ENCODE measurements at regions not wholly inside any gene's neighbourhood (a gene's known extent, or its start where the extent isn't known, plus 50 kb on each side); places are given as distances from the start of the nearest gene placed in this dataset.

GRCh38 chr4:96189761-96190160, 349.9 kb downstream of the PDHA2 start:
- DNase-seq, result no peak

- no peak for DNase-seq
These were observed 353.2 kb downstream of the PDHA2 start for GRCh38 chr4:96193061-96193460.

GRCh38 chr4:96194993-96195392, 355.1 kb downstream of the PDHA2 start:
- no peak for DNase-seq

- no peak for DNase-seq
These were observed 365.4 kb downstream of the PDHA2 start for GRCh38 chr4:96205143-96205936.

- no peak for DNase-seq
These were observed 387.6 kb downstream of the PDHA2 start for GRCh38 chr4:96227515-96227914.

- DNase-seq, result no peak
These were observed 388.6 kb downstream of the PDHA2 start for GRCh38 chr4:96228463-96228862.

GRCh38 chr4:96240041-96240440, 400.1 kb downstream of the PDHA2 start:
- no peak for DNase-seq

- DNase-seq, result no peak
These were observed 401.9 kb downstream of the PDHA2 start for GRCh38 chr4:96241819-96242218.

GRCh38 chr4:96247096-96247495, 407.2 kb downstream of the PDHA2 start:
- no peak for DNase-seq

- no peak for DNase-seq
These were observed 408.3 kb downstream of the PDHA2 start for GRCh38 chr4:96248225-96248624.

GRCh38 chr4:96260064-96260682, 420.3 kb downstream of the PDHA2 start:
- DNase-seq, result no peak

GRCh38 chr4:96262057-96262456, 422.2 kb downstream of the PDHA2 start:
- no peak for DNase-seq

- DNase-seq, result no peak
These were observed 423.4 kb downstream of the PDHA2 start for GRCh38 chr4:96263291-96263690.

- no peak for DNase-seq
These were observed 425.1 kb downstream of the PDHA2 start for GRCh38 chr4:96264941-96265463.

- DNase-seq, result no peak
These were observed 453.9 kb downstream of the PDHA2 start for GRCh38 chr4:96293806-96294205.

GRCh38 chr4:96295143-96295741, 455.3 kb downstream of the PDHA2 start:
- DNase-seq, result no peak

- DNase-seq, result no peak
These were observed 461.8 kb downstream of the PDHA2 start for GRCh38 chr4:96301715-96302114.

- DNase-seq, result no peak
These were observed 465.1 kb downstream of the PDHA2 start for GRCh38 chr4:96305030-96305429.

GRCh38 chr4:96312046-96312685, 472.3 kb downstream of the PDHA2 start:
- no peak for DNase-seq

GRCh38 chr4:96315815-96316214, 475.9 kb downstream of the PDHA2 start:
- DNase-seq, result no peak

- no peak for DNase-seq
These were observed 476.9 kb downstream of the PDHA2 start for GRCh38 chr4:96316776-96317175.

GRCh38 chr4:96317891-96318290, 478.0 kb downstream of the PDHA2 start:
- no peak for DNase-seq

GRCh38 chr4:96326846-96327245, 487.0 kb downstream of the PDHA2 start:
- DNase-seq, result no peak

Measured in fibroblast of skin of right biceps (primary cell).